Neural progenitor cell (in vitro differentiated cells): ENCODE measurements at regions not wholly inside any gene's neighbourhood (a gene's known extent, or its start where the extent isn't known, plus 50 kb on each side); places are given as distances from the start of the nearest gene placed in this dataset.

ENCODE experiments used
- DNase-seq: peaks from one replicate; pipeline ENCODE4 v3.0.0-alpha.2; 2016; ENCODE audit warnings: low spot score
- H2AFZ ChIP-seq: fragments of 200-600 bp; sonication (generic); replicated peaks from 2 replicates; pipeline ENCODE4 v1.6.1; 2016; ENCODE audit warnings: antibody characterized with exemption
- H3F3A ChIP-seq: fragments of 200-600 bp; sonication (generic); 2 replicates; pipeline ENCODE4 v1.6.1; 2016; ENCODE audit warnings: antibody characterized with exemption, low read depth
- H3K27ac ChIP-seq: fragments of 200-600 bp; sonication (generic); 2 replicates; pipeline ENCODE4 v1.5.1; 2016; ENCODE audit warnings: mild to moderate bottlenecking
- H3K27me3 ChIP-seq: fragments of 200-600 bp; sonication (generic); 2 replicates; pipeline ENCODE4 v1.6.1; 2016; ENCODE audit warnings: mild to moderate bottlenecking, moderate library complexity
- H3K36me3 ChIP-seq: fragments of 200-600 bp; sonication (generic); 2 replicates; pipeline ENCODE4 v1.5.1; 2016
- H3K4me1 ChIP-seq: fragments of 200-600 bp; sonication (generic); 2 replicates; pipeline ENCODE4 v1.6.1; 2016; ENCODE audit warnings: mixed run types
- H3K4me2 ChIP-seq: fragments of 200-600 bp; sonication (generic); 2 replicates; pipeline ENCODE4 v1.6.1; 2016
- H3K4me3 ChIP-seq: fragments of 200-600 bp; sonication (generic); 2 replicates; pipeline ENCODE4 v1.5.1; 2016
- H3K79me2 ChIP-seq: fragments of 200-600 bp; sonication (generic); 2 replicates; pipeline ENCODE4 v1.6.1; 2016; ENCODE audit warnings: low read depth
- H3K9ac ChIP-seq: fragments of 200-600 bp; sonication (generic); 2 replicates; pipeline ENCODE4 v1.6.1; 2016
- H3K9me3 ChIP-seq: fragments of 200-600 bp; sonication (generic); 2 replicates; pipeline ENCODE4 v1.5.1; 2016; ENCODE audit warnings: low read depth
- H4K20me1 ChIP-seq: fragments of 200-600 bp; sonication (generic); 2 replicates; pipeline ENCODE4 v1.6.1; 2016; ENCODE audit warnings: low read depth
- H3K27ac Mint-ChIP-seq: 3 replicates; pipeline ENCODE4 v1.8.0; 2021; ENCODE audit warnings: mixed read lengths
- H3K27me3 Mint-ChIP-seq: 2 replicates; pipeline ENCODE4 v1.8.0; 2022; ENCODE audit warnings: low read depth, mild to moderate bottlenecking, inconsistent platforms, moderate library complexity, mixed read lengths; ENCODE audit not compliant: insufficient read depth
- H3K36me3 Mint-ChIP-seq: 3 replicates; pipeline ENCODE4 v1.8.0; 2021; ENCODE audit warnings: mixed read lengths
- H3K4me1 Mint-ChIP-seq: 3 replicates; pipeline ENCODE4 v1.8.0; 2021; ENCODE audit warnings: mixed read lengths
- H3K4me3 Mint-ChIP-seq: 3 replicates; pipeline ENCODE4 v1.8.0; 2021; ENCODE audit warnings: mild to moderate bottlenecking, moderate library complexity, mixed read lengths
- H3K9me3 Mint-ChIP-seq: 3 replicates; pipeline ENCODE4 v1.8.0; 2020; ENCODE audit warnings: mixed read lengths
- EZH2 ChIP-seq: fragments of 200-600 bp; sonication (generic); IDR thresholded peaks from 2 replicates; pipeline ENCODE4 v1.6.1; 2017; ENCODE audit warnings: antibody characterized with exemption, mild to moderate bottlenecking, moderate library complexity
- EZH2phosphoT487 ChIP-seq: fragments of 200-600 bp; sonication (generic); IDR thresholded peaks from 2 replicates; pipeline ENCODE4 v1.6.1; 2017; ENCODE audit warnings: antibody characterized with exemption
- TF ChIP-seq, protein P1 (sequence below): fragments of 200-600 bp; sonication (generic); IDR thresholded peaks from 2 replicates; pipeline ENCODE4 v1.5.1; 2017; ENCODE audit warnings: antibody characterized with exemption, mild to moderate bottlenecking

DNA sequence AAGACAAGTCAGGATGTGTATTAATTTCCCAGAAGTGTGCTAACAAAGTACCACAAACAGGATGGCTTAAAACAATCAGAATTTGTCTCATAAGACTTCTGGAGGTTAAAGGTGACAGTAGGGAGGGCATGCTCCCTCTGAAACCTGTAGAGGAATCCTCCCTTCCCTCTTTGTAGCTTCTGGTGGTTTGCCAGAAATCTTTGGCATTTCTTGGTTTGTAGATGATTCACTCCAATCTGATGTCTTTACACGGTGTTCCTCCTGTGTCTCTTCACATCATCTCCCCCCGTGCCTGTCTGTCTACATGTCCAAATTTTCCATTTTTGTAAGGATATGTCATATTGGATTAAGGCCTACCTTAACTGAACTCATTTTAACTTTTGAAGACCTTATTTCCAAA lies 471.5 kb downstream of the ZNF608 start:
- Histone ChIP-seq H3K9ac (no peak overlapping the region), H3K9me3 (no peaks in the 10 kb centered on the region), H3K27me3 (no peaks in the 10 kb centered on the region), H3K27ac (no peak overlapping the region), H3K79me2 (no peaks in the 10 kb centered on the region), H3F3A (no peaks in the 10 kb centered on the region), H2AFZ (no peak overlapping the region), H4K20me1 (no peaks in the 10 kb centered on the region), H3K4me3 (no peak overlapping the region), H3K4me1 (peaks cover 2% of the 10 kb centered on the region), H3K4me2 (no peak overlapping the region), H3K36me3 (no peaks in the 10 kb centered on the region)
- H3K27me3 Mint-ChIP-seq: no peaks in the 10 kb centered on the region
- no peaks in the 10 kb centered on the region for H3K36me3 Mint-ChIP-seq
- peaks cover 7% of the 10 kb centered on the region for H3K4me1 Mint-ChIP-seq
- no peaks in the 10 kb centered on the region for H3K9me3 Mint-ChIP-seq
- H3K4me3 Mint-ChIP-seq: no peak overlapping the region
- no peak for DNase-seq
- TF ChIP-seq EZH2: no peak
- TF ChIP-seq EZH2phosphoT487: no peak
- TF ChIP-seq, protein P1, sequence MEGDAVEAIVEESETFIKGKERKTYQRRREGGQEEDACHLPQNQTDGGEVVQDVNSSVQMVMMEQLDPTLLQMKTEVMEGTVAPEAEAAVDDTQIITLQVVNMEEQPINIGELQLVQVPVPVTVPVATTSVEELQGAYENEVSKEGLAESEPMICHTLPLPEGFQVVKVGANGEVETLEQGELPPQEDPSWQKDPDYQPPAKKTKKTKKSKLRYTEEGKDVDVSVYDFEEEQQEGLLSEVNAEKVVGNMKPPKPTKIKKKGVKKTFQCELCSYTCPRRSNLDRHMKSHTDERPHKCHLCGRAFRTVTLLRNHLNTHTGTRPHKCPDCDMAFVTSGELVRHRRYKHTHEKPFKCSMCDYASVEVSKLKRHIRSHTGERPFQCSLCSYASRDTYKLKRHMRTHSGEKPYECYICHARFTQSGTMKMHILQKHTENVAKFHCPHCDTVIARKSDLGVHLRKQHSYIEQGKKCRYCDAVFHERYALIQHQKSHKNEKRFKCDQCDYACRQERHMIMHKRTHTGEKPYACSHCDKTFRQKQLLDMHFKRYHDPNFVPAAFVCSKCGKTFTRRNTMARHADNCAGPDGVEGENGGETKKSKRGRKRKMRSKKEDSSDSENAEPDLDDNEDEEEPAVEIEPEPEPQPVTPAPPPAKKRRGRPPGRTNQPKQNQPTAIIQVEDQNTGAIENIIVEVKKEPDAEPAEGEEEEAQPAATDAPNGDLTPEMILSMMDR: no peak
- no peak overlapping the region for H3K27ac Mint-ChIP-seq

DNA sequence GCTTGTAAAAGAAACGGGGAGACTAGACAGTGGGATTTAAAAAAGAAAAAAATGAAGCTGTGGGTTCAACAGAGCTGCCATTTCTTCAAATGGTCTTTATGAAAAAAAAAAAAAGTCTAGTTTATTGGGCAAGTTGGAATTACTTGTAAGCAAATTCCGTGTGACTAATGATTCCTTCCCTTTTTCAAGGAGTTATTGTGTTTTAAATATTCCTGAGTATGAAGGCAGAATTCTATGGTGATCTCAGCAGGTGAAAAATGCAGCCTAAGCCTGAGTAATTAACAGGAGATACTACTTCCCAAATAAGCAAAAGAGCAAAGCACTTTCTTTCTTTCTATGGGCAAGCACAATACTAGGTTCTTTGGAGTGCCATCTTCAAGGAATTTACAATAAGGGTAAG lies 481.9 kb downstream of the ZNF608 start:
- peaks cover 16% of the 10 kb centered on the region for H3K27me3 Mint-ChIP-seq
- H3K4me3 Mint-ChIP-seq: no peak overlapping the region
- Histone ChIP-seq H2AFZ (no peak overlapping the region), H3K27ac (peak overlapping the region; percentile 71), H3K4me3 (no peak overlapping the region), H3K9ac (no peak overlapping the region), H4K20me1 (no peaks in the 10 kb centered on the region), H3K27me3 (no peaks in the 10 kb centered on the region), H3F3A (peaks cover 46% of the 10 kb centered on the region), H3K4me2 (peak overlapping the region; percentile 60), H3K9me3 (no peaks in the 10 kb centered on the region), H3K36me3 (no peaks in the 10 kb centered on the region), H3K79me2 (no peaks in the 10 kb centered on the region), H3K4me1 (peaks cover 46% of the 10 kb centered on the region)
- no peaks in the 10 kb centered on the region for H3K36me3 Mint-ChIP-seq
- peaks cover 12% of the 10 kb centered on the region for H3K4me1 Mint-ChIP-seq
- TF ChIP-seq, protein P1: no peak
- no peak for TF ChIP-seq EZH2phosphoT487
- no peak for TF ChIP-seq EZH2
- H3K27ac Mint-ChIP-seq: no peak overlapping the region
- peaks cover 6% of the 10 kb centered on the region for H3K9me3 Mint-ChIP-seq
- peak; percentile 28 for DNase-seq

DNA sequence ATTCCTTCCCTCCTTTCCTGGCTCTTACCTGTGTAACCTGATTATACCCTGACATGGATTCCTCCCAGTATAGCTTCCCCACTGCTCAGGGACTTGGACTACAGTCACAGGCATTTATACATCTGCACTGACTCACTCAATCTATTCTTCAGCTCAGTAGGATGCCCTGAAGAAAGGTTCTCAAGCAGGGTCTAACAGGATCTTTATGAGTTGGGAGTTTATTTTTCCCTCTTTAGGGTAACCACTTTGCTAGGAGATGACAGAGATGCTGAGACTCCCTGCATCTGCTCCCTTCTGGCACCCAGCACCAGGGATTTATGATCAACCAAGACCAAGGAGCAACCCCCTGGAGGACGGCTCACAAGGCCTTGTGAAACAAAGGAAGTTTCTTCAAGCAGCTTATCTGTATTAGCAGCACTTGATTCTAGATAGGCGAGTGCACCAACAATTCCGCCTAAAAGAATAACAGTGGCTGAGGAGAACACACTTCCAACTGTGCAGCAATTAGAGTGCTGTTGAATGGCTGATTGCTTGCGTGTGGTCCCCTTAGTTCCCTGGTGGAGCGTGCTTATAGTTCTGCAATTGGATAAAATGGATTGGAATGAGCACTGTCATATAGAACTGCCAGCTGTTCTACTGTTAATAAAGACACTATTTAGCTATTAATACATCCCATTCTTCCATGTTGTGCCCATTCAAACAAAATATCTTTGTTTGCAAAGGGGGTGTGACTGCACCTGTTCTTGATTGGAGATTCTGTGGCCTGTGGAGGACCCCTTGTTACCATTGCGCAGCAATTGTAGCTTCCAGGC lies 482.6 kb downstream of the ZNF608 start:
- H3K4me1 ChIP-seq: peaks cover 46% of the 10 kb centered on the region
- peak; percentile 91 for DNase-seq
- H3K9me3 Mint-ChIP-seq: peaks cover 6% of the 10 kb centered on the region
- no peaks in the 10 kb centered on the region for H3K27me3 ChIP-seq
- H3K27ac ChIP-seq: peak overlapping the region; percentile 71
- no peaks in the 10 kb centered on the region for H3K36me3 Mint-ChIP-seq
- H4K20me1 ChIP-seq: no peaks in the 10 kb centered on the region
- H3K27me3 Mint-ChIP-seq: peaks cover 20% of the 10 kb centered on the region
- H3K4me1 Mint-ChIP-seq: peaks cover 14% of the 10 kb centered on the region
- H3K4me2 ChIP-seq: peak overlapping the region; percentile 60
- no peaks in the 10 kb centered on the region for H3K9me3 ChIP-seq
- H3K27ac Mint-ChIP-seq: no peak overlapping the region
- no peak overlapping the region for H3K4me3 Mint-ChIP-seq
- peak overlapping the region; percentile 14 for H3K4me3 ChIP-seq
- no peak overlapping the region for H3K9ac ChIP-seq
- H3K36me3 ChIP-seq: no peaks in the 10 kb centered on the region
- no peak overlapping the region for H2AFZ ChIP-seq
- H3F3A ChIP-seq: peaks cover 46% of the 10 kb centered on the region
- TF ChIP-seq, protein P1: no peak
- peak; percentile 59 for TF ChIP-seq EZH2phosphoT487
- no peaks in the 10 kb centered on the region for H3K79me2 ChIP-seq
